ENCODE measurements at regions not wholly inside any gene's neighbourhood (a gene's known extent, or its start where the extent isn't known, plus 50 kb on each side); places are given as distances from the start of the nearest gene placed in this dataset.
A peak's percentile ranks its signal among the peaks of the same experiment; 100 is the strongest.
"Not testable (repeated sequence)": the region's sequence is repeated elsewhere in the genome, so short reads cannot be mapped to it uniquely, and the experiment has no call there.

DNA sequence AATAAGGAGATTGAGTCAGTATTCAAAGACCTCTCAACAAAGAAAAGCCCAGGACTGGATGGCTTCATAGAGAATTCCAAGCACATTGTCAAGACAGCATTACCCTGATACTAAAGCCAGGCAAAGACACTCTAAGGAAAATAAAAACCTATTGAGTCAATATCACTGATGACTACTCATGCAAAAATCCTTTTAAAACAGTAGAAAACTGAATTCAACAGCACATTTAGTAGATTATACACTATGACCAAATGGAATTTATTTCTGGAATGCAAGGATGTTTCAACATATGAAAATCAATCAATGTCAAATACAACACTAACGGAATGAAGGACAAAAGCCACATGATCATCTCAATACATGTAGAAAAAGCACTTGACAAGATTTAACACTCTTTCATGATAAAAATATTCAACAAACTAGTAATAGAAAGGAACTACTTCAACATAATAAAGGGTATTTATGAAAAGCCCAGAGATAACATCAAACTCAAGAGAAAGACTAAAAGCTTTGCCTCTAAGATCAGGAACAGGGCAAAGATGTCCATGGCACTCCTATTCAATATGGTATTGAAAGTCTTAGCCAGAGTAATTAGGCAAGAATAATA lies 633.3 kb downstream of the ANKRD50 start:
- DNase-seq: no peak

DNA sequence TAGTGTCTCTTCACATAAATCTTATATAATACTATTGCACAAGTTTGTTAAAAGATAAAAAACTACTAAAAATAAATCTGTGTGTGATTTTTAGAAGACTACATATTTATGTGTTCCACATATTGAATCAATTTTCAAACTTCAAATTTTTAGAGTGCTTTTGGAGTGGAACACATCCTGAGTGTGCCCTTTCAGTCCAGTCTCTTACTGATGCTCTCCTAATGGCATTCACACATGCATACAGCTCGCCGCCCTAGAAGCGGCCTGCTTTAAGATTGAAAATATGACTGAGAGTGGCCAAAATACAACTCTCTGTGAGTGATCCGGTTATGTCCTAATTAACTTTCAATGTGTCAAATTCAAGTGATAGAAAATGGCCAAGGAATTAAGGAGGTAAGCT lies 628.8 kb downstream of the ANKRD50 start:
- no peak for DNase-seq

DNA sequence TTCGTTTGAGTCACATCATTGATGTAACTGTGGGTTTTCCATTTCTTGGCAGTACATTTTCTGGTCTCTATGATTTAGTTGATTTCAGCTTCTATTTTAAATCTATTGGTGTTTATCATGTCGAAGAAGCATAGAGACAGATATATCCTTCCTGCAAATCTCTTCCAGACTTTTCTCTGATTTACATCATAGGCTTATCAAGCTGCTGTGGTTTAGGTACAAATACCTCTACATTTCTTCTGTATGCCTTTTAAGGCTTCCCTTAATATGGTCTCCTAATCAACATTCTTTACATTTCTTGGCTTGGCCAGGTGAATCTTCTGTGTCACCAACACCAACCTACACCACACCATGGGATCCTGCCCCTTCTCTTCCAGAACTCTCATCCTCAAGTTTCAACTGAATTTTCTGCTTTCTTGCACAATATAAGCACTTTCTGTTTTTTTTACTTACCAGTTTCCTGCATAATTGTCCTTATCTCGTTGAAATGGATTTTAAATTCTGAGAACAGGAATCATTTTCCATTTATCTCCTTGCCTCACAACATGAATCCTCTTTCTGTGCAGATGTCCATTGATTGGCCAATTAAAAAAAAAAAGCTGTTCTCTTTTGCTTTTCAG lies 626.9 kb downstream of the ANKRD50 start:
- no peak for DNase-seq

DNA sequence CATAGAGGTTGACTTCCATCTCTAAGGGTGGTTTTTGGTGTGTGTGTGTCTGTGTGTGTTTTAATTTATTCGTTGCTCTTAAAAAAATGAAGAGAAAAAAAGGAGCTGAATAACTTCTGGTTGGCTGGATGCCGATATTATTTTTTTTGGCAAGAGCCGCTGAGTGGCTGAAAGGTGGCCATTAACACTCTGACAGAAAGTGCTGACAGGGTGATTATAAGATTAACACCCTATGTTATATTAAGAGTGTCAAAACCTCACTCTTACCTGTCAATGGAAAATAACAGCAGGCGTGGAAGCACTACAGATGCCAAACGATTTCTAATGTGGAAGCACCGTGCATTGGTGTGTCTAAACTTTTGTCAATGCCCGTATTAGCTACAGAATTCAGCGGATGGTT lies 622.5 kb downstream of the ANKRD50 start:
- no peak for DNase-seq

DNA sequence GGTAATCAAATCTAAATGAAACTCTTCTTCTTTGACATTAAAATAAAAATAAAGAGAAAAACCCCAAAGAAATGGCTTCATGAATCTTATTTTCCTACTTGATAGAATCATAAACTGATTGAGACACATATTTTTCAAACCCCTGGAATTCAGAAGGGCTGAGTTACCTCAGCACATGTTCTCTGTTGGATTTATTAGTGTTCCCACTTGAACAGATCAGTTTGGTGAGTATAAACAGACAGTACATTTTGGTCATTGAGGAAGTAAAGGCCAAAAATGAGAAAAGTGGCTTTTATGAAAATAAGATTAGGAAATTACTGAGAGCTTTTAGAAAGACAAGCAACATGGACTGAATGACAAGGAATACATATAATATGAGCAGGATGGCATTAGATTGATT lies 620.4 kb downstream of the ANKRD50 start:
- no peak for DNase-seq

DNA sequence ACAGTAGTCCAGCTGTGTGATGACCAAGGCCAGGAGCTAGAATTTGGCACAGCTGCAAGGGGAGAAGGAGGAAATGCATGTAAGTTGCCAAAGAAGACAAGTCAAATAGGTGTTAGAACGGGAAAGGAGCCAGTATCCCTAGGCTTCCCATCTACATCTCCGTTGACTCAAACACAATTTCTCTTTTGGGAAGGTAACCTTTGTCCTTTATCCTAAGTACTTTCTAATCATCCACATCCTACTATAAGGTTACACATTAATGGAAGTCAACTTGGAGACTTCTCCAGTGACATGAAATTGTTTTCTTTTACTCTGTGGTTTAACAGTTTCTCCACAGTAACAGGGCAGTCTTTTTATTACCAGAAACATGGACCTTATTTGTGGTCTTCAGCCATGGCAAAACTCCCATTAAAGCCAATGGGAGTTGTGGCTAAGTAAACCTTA lies 620.0 kb downstream of the ANKRD50 start:
- DNase-seq: no peak

DNA sequence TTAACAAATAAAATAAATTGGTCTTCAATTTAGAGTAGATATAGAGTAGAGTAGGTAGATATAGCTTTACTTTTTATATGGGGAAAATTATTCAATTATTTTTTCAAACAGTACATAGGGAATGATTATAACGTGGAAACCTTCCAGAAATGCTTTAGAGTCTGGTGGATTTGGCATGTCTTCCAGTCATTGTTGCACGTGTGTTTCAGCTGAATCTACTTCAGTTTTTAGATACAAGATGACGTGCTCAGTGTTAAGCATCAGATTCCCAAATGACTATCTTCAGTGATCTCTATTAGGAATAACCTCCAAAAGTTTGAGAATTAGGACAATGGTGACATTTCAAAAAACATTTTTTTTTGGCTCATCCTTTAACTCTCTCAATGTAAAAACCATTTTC lies 616.9 kb downstream of the ANKRD50 start:
- DNase-seq: no peak

DNA sequence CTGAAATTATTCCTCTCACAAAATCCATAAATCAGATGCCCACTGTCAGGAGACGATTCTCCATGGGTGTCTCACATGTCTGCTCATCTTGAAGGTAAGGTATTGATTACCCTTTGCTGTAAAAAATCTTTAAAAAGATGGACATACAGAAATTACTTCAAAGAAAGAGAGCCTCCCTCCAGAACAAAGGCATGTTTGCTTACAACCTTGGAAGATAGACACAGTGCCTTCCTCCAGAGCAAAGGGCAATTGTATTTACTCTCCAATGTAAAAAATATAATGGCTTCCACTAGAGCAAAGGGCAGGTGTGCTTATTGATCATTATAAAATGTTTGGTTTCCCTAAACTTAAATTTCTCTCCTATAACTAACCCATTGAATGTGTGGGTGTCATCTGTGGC lies 616.2 kb downstream of the ANKRD50 start:
- DNase-seq: no peak

DNA sequence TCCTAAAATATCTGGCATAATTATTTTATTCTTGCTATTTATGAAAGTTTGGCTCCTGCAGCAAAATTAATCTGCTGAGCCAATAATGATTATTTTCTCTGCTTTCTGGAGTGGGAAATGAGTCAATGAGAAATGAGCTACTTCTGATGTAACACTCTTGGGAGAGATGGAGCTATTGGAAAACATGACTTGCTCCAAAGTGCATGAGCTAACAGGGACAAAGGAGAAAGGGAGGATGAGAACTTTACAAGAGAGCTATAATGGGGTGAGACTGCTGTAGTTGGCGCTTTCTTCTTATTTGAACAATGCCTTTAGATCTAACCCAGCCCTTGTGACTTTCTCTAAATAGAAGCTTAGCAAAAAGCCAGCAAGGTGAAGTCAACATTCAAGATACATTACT lies 615.1 kb downstream of the ANKRD50 start:
- DNase-seq: no peak

DNA sequence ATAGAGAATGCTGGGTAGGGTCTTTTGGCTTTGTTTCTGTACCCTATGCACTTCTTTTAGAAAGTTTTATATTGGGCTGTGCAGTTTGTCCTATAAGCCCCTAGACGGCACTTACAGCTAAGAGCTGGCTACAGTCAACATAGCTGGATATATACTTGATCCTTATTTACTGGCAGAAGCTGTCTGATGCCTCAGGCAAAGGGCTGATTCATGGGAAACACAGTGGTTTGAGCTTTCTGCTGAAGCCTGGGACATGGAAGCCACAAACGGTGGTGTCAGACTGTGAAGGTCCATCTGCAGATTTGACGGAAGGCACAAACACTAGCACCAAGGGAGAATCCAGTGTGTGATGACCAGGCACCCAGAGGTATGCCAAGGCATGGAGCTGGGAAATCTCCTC lies 608.4 kb downstream of the ANKRD50 start:
- no peak for DNase-seq

DNA sequence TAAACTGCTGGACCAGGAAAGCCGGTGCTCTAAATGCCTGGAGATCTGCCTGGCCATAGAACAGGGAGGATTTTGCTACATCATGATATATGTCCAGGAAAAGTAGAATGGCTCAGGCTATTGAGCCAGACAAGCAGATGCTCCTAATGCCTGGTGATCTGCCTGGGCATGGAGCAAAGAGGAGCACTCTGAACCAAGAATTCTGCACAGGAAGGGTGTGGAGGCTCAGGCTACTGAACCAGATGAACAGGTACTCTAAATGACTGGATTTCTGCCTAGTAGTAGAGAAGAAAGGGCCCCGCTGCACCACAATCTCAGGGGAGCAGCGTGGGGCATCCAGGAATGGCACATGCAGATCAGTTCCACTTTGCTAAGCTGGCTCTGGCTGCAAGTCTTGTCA lies 607.9 kb downstream of the ANKRD50 start:
- no peak for DNase-seq

DNA sequence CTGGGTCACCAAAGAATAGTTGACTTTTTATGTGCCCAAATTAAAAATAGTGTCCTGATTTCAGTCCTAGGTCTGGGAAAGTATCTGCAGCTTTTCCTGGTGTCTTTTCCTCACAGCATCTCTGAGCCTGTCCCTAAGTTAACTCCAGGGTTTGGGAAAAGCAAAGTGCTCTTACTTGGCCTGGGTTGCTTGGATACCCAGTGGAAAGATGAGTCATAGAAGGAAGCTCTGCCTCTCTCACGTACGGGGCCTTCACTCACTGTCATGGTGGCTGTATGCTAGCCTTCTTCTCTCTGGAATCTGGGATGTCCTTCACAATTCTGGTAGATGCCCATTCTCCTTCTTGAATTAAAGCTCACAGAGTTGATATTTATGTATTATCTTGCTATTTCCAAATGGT lies 607.3 kb downstream of the ANKRD50 start:
- DNase-seq: no peak

DNA sequence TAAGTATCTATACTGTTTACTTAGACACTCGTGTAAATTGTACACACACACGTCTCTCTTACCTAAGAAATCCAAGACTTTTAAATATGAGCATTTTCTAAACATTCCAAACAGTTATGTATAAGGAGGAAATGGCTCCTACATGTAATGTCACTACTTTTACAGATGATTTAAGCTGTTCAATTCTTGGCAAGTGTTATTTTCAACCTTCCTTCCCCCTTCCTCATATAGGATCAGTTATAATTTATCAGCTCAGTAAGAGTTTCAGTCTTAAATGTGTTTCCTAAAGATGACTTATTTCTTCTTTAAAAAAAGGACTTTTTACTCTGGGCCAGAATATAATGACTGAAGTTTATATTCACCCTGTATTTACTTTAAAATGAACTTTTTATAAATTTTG lies 601.1 kb downstream of the ANKRD50 start:
- no peak for DNase-seq

DNA sequence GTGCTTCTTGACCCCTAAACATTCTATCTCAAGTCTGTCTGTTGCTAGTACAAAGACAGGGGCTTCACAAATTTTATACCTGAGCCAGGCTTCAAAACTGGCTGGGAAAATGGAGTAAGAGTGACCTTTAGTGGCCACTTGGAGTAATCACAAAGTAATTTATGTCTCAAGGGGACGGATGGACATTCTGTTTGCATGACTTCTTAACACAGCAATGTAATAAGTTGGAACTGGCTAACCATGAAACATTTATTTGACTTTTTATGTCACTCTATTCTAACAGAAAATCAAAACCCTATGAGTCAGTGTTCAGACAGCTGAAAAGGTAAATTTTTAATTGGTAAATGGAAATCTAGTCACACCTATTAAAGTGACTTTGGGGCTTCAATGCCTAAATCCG lies 600.6 kb downstream of the ANKRD50 start:
- DNase-seq: peak; percentile 39

DNA sequence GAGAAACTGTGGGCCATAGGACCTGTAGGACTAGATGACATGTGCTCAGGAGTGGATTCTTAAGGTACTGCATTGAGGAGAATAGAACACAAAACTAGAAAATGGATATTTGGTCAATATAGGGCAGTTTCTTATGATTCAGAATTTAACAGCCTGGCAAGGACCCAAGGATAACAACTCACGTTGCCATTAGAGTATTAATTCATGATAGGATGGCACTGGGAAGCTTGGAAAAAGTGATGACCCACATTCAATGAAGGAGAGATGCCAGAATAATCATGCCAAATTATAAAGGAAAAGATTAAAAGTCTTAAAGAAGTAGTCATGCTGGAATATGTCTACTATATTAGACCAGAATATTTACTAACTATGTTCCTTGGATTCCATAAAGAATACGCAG lies 594.5 kb downstream of the ANKRD50 start:
- no peak for DNase-seq

DNA sequence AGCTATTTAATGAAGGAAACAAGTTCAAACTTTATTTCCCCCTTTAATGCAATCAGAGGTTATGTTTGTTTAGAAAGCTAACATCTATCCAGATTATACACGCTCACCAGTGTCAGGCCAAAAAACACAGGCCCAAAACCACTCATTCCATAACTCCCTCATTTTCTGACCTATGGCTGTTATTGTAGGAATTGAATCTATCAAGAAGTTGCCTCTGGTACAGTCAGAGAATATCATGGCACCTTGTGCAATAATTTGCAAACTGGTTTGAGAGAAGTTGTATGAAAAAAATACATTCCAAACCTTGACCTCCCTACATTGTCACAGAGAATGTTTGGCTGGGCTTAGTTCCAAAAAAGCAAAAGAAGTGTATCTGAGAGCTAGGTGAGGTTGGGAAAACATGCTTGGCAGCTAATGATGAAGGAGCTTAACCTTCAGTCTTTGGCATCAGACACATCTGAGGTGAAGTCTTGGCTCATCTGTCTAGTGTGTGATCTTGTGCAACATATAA lies 591.0 kb downstream of the ANKRD50 start:
- no peak for DNase-seq

DNA sequence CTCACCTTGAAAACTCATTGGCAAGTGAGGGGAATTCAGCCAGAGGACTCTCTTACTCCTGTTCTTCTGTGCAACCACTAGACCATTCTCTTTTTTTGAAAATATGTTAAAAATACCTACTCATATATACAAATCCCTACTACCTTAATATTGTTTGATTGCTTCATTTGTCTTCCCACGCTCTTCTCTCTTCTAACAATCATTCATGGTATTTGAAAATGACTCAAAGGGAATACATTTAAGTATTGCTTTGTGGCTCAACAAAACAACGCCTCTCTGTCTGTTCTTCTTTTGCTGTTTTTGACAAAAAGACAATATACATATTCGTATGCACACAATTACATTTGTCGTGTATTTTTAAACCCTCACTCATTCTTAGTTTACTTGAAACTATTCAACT lies 589.4 kb downstream of the ANKRD50 start:
- DNase-seq: no peak

DNA sequence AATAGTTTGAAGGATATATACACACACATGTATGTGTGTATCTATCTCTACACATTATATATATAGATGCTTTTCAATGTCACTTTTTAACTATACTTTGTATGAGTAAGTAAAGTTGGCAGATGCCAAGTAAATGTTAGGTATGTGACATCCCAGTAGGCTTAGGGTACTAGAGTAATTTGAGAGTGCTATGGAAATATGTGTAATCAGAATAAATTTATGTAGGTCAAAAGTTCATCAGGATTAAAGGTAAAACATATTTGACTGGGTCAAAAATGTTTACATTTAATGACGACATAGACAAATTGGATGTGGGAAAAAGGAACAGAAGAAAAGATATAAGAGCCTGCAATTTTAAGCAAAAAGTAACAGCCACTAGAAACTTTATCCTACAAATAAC lies 588.8 kb downstream of the ANKRD50 start:
- DNase-seq: no peak

DNA sequence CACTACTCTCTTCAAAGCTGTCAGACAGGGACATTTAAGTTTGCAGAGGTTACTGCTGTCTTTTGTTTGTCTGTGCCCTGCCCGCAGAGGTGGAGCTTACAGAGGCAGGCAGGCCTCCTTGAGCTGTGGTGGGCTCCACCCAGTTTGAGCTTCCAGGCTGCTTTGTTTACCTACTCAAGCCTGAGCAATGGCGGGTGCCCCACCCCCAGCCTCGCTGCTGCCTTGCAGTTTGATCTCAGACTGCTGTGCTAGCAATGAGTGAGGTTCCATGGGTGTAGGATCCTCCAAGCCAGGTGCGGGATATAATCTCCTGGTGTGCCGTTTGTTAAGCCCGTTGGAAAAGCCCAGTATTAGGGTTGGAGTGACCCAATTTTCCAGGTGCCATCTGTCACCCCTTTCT lies 581.2 kb downstream of the ANKRD50 start:
- not testable (repeated sequence) for DNase-seq

DNA sequence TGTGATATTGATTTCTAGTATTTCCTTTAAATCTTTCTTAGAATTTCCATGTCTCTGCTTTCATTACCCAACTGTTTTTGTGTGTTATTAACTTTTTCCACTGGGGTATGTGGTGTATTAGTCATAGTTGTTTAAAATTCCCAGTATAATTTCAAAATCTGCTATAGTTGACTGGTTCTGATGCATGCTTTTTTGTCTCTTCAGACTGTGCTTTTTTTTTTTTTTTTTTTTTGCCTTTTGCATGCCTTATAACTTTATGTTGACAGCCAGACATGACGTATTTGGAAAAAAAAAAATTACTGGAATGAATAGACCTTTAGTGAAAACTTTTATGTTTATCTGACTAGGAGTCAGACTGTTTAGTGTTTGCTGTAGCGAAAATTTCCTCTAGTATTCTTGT lies 580.4 kb downstream of the ANKRD50 start:
- no peak for DNase-seq

DNA sequence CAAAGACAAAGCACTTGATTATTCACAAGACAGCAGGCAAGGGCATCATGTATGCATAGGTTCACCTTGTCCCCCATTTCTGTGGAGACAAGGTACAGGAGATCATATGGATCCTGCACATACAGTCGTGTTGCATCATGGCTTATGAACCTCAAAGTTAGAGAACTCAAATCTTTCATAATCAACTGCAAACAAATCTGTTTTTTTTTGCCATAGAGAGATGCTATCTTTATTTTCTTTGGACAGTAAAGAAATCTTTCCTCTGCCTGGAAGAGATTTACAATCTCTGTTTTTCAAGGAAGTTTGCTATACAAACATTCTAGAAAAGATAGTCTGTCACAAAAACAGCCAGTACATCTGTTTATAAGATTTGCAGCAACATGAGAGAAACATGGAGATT lies 578.8 kb downstream of the ANKRD50 start:
- no peak for DNase-seq

DNA sequence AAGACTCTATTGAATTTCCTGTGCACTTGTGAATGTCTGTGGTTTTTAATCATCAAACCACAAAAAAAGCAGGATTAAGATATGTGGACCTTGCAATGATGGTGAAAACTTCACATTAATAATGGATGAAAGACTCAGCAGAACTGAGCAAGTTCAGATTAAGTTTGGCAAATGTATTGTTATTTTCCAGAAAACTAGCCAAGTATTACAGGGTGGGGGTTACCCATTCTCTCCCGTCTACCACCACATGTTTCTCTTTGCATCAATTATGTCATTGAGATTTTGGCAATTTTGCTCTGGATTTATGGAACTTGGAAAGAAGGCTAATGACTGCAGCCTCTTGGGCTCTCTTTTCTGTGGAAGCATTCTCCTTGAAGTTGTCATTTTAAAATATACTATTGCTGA lies 577.1 kb downstream of the ANKRD50 start:
- no peak for DNase-seq

DNA sequence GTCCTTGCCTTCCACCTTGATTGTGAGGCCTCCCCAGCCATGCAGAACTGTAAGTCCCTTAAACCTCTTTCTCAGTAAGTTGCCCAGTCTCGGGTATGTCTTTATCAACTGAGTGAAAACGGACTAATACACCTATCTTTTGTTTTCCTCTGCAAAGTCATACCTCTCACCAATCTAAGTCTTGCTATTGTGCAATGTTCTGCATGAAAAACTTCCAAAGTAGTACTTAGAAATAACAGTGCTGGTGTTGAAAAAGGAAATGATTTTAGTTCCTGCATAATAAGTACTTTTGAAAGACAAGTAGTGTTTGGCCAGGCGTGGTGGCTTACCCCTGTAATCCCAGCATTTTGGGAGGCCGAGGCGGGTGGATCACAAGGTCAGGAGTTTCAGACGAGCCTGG lies 573.5 kb downstream of the ANKRD50 start:
- DNase-seq: no peak

DNA sequence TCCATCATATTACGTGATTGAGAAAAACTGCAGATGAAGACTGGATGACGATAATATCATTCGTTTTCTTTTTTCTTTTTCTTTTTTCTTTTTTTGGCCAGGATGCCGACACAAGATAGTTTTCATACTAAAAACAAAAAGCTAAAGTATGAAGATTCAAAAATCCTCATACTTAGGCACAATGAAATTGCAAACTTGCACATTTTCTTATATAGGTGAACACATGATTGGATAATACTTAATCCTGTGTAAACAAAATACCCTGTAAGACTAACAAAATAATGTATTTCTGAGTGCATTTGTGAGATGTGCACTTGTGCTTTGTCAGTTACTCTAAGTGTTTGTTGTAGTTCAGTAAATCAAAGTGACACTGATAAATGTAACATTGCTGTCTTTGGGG lies 568.9 kb downstream of the ANKRD50 start:
- DNase-seq: peak; percentile 5

DNA sequence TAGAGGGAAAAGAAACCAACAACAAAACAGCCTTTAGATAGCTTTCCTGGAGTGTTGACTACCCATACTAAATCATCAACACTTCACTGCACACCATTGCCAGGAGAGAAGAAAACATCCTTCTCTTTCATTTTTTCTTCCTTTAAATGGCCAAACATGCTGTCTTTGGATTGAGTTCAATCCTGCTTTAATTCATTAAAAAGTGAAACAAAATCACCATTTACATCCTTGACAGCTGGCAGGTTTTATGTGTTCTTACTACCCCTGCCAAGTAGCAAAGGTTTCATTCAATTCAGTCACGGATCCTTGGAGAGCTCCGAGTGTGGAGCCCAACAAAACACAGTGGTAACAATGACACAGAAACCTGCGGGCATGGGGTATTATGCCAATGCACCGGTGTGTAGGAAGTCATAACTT lies 568.3 kb downstream of the ANKRD50 start:
- DNase-seq: peak; percentile 66

All from NCI-H345 (cell line).